Upper lobe of left lung (tissue), 6 donors: ENCODE measurements at regions not wholly inside any gene's neighbourhood (a gene's known extent, or its start where the extent isn't known, plus 50 kb on each side); places are given as distances from the start of the nearest gene placed in this dataset.

ENCODE experiments used
- ATAC-seq, 2 donors: fragments of 200-7000 bp; cut with Tn5 transposase; one replicate each; pipeline ENCODE4 v1.9.1; 2022; ENCODE audit warnings: mild to moderate bottlenecking in 2 of 2, moderate library complexity in 2 of 2; ENCODE audit not compliant: low FRiP score in 2 of 2
- DNase-seq, 2 donors: peaks; one replicate each; pipeline ENCODE4 v3.0.0-alpha.2; 2019 to 2020
- H3K27ac ChIP-seq, 4 donors: fragments of 200-600 bp; sonication (generic); one replicate each; pipeline ENCODE4 v1.5.1; 2016 to 2019
- H3K27me3 ChIP-seq, 4 donors: fragments of 200-600 bp; sonication (generic); one replicate each; pipeline ENCODE4 v1.5.1; 2017 to 2019
- H3K36me3 ChIP-seq, 4 donors: fragments of 200-600 bp; sonication (generic); one replicate each; pipeline ENCODE4 v1.5.1; 2016 to 2019
- H3K4me1 ChIP-seq, 4 donors: fragments of 200-600 bp; sonication (generic); one replicate each; pipeline ENCODE4 v1.5.1; 2018 to 2019
- H3K4me3 ChIP-seq, 4 donors: fragments of 200-600 bp; sonication (generic); one replicate each; pipeline ENCODE4 v1.5.1; 2017 to 2019; ENCODE audit warnings: mild to moderate bottlenecking in 2 of 4, moderate library complexity in 1 of 4
- H3K9me3 ChIP-seq, 4 donors: fragments of 200-600 bp; sonication (generic); one replicate each; pipeline ENCODE4 v1.5.1; 2018 to 2019
- EP300 ChIP-seq, 4 donors: sonication (generic); formaldehyde crosslinking; IDR thresholded peaks; one replicate each; pipeline ENCODE4 v1.5.1; 2017; ENCODE audit warnings: antibody characterized with exemption in 4 of 4, control low read depth in 2 of 4
- POLR2A ChIP-seq, 4 donors: fragments of 450-650 bp; IDR thresholded peaks; one replicate each; pipeline ENCODE4 v1.5.1; 2016 to 2017; ENCODE audit warnings: antibody characterized with exemption in 4 of 4, mild to moderate bottlenecking in 2 of 4
- POLR2AphosphoS5 ChIP-seq, 2 donors: sonication (generic); formaldehyde crosslinking; IDR thresholded peaks; one replicate each; pipeline ENCODE4 v1.5.1; 2017; ENCODE audit warnings: antibody characterized with exemption in 2 of 2
- WGBS, 2 donors: methylation state at CpG; one replicate each; pipeline ENCODE4 v1.1.5; 2017 to 2018; 5-methylcytosine and 5-hydroxymethylcytosine counted together
- TF ChIP-seq, protein P1 (sequence below), 6 experiments: fragments of 450-650 bp in 4 of 6; fragments of 200-600 bp in 2 of 6; sonication (generic) in 2 of 6; IDR thresholded peaks; one replicate each; pipeline ENCODE4 v1.5.1; 2016 to 2019; ENCODE audit warnings: antibody characterized with exemption in 6 of 6
- donor health status: DM: no; HTN: no; CAD: no; lungs with moderate emphysema.
- donor health status: DM: no; HTN: yes; CAD: no; lungs with severe emphysema.

DNA sequence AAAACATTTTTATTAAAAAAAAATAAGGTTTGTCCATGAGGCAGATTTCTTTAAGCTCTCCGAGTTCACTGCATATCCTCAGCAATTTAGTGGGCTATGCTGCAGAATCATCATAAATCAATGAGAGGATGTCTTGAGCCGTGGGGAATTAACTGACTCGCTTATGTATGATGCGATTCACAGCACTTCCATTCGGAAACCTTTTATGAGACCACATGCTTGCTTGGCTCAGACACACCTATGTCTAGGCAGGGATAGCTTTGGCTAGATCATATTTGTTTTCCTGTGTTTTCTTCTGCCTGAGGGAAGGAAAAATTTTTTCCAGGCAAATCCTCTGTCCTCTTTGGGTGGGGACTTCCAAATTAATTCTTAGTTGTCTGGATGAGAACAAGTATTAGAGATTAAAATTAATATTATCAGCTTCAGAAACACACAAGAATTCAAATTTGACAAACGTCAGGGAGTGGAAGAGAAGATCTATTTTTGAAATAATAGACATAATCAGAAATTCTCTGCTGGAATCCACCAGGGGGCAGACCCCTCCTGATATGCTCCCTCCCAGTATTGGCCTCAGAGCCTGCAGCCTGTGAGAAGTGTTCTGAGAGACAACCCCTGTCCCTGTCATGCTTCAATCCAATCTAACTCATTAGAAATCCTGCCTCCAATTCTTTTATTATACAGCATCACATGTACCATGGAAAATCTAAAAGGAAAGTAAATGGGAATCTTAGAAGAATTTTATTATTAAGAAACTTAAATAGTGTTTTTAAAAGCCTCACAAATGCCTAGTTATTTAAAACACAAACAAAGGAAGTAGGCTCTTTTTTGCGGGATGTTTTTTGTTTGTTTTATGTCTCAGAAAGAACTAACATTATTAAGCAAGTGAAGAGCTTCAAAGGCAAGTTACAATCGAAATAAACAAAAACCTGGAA lies 345.1 kb upstream of the TACR3 start:
- TF ChIP-seq, protein P1, sequence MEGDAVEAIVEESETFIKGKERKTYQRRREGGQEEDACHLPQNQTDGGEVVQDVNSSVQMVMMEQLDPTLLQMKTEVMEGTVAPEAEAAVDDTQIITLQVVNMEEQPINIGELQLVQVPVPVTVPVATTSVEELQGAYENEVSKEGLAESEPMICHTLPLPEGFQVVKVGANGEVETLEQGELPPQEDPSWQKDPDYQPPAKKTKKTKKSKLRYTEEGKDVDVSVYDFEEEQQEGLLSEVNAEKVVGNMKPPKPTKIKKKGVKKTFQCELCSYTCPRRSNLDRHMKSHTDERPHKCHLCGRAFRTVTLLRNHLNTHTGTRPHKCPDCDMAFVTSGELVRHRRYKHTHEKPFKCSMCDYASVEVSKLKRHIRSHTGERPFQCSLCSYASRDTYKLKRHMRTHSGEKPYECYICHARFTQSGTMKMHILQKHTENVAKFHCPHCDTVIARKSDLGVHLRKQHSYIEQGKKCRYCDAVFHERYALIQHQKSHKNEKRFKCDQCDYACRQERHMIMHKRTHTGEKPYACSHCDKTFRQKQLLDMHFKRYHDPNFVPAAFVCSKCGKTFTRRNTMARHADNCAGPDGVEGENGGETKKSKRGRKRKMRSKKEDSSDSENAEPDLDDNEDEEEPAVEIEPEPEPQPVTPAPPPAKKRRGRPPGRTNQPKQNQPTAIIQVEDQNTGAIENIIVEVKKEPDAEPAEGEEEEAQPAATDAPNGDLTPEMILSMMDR (IDR thresholded peaks at IDR 0.05) = peak in 5 of 6 experiments; percentile 11 to 43 (median 27)
- no peak for TF ChIP-seq POLR2A (IDR thresholded peaks at IDR 0.05)
- no peak for TF ChIP-seq EP300 (IDR thresholded peaks at IDR 0.05)
- Histone ChIP-seq H3K27me3 (no peaks in the 10 kb centered on the region), H3K27ac (no peak overlapping the region), H3K4me3 (no peak overlapping the region), H3K9me3 (no peaks in the 10 kb centered on the region), H3K36me3 (no peaks in the 10 kb centered on the region), H3K4me1 (no peaks in the 10 kb centered on the region)
- 29 to 34% methylated on average over 8 of the region's 8 CpGs for WGBS, 2 donors
- DNase-seq = peak in 1 of 2 donors; percentile 45
- peak in 1 of 2 donors; percentile 59 for ATAC-seq

DNA sequence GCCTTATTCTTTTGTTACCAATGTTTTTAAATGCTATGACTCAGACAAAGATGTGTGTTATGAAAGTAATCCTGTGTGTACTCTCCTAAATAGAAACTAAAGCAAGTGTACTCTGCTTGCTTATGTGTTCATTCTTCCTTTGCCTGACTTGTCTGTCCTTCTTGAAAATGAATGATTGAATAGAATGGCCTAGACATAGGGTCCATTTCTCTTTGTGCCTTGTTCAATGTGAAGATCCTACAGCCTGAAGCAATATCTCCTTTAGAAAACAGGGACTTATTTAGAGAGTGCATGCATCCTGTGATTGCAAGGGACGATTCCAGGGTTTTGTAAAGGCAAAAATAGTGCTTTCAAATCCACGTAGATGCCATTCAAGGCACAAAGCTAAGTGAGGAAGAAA lies 343.6 kb upstream of the TACR3 start:
- TF ChIP-seq POLR2A (IDR thresholded peaks at IDR 0.05) = no peak
- no peak for TF ChIP-seq POLR2AphosphoS5 (IDR thresholded peaks at IDR 0.05)

DNA sequence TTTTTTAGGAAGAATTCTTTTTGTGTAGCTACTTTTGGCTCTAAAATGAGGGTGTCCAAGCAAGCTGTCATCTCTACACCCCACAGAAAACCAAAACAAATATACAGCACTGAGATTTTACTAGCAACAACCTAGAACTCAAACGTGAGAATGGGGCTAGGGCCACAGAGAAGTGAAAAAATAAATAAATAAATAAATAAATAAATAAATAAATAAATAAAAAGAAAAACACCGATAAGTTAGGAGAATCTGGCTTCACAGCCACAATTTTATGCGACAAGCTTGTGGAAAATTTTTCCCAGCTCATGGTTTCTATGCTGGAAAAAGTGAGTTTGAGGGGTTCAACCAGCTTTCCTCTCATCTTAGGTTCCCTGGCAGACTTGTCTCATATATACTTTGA lies 324.6 kb upstream of the TACR3 start:
- no peak overlapping the region for H3K27ac ChIP-seq
- ATAC-seq (no peak), DNase-seq (no peak)
- no peaks in the 10 kb centered on the region for H3K27me3 ChIP-seq
- WGBS, 2 donors = 67 to 76% methylated on average over 3 of the region's 3 CpGs
- H3K4me1 ChIP-seq = no peaks in the 10 kb centered on the region
- H3K4me3 ChIP-seq = no peak overlapping the region
- no peaks in the 10 kb centered on the region for H3K36me3 ChIP-seq
- no peaks in the 10 kb centered on the region for H3K9me3 ChIP-seq
- no peak for TF ChIP-seq POLR2AphosphoS5 (IDR thresholded peaks at IDR 0.05)
- no peak for TF ChIP-seq EP300 (IDR thresholded peaks at IDR 0.05)
- TF ChIP-seq, protein P1 (IDR thresholded peaks at IDR 0.05) = no peak
- no peak for TF ChIP-seq POLR2A (IDR thresholded peaks at IDR 0.05)

More for the DNA sequence above, 343.6 kb upstream of the TACR3 start:
- WGBS, 2 donors = 74 to 78% methylated on average over 2 of the region's 2 CpGs
- Histone ChIP-seq H3K4me1 (no peaks in the 10 kb centered on the region), H3K36me3 (no peaks in the 10 kb centered on the region), H3K4me3 (no peak overlapping the region), H3K27me3 (no peaks in the 10 kb centered on the region), H3K27ac (no peak overlapping the region), H3K9me3 (no peaks in the 10 kb centered on the region)
- DNase-seq = no peak
- ATAC-seq = no peak

DNA sequence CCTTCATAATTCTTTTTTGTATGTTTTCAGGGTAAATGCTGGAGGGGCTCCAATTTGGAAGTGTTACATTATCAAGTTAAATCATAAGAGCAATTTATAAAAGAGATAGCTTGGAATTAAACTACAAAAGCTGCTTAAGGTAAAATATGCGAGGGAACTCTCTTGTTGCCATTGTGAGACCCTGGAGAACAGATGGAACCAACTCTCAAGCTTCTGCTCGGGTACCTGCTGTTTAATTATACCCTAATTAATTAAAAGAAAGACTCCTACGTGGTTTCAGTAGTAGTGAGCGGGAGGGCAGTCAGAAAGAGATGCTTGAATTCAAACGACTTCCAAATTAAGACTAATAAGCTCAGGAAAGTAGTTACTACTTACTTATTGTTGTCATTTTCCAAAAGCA lies 313.1 kb upstream of the TACR3 start:
- Histone ChIP-seq H3K4me1 (no peaks in the 10 kb centered on the region), H3K9me3 (no peaks in the 10 kb centered on the region), H3K27me3 (no peaks in the 10 kb centered on the region), H3K36me3 (no peaks in the 10 kb centered on the region), H3K4me3 (no peak overlapping the region), H3K27ac (no peak overlapping the region)
- ATAC-seq (no peak), DNase-seq (no peak)
- TF ChIP-seq EP300 (IDR thresholded peaks at IDR 0.05) = no peak
- TF ChIP-seq POLR2AphosphoS5 (IDR thresholded peaks at IDR 0.05) = no peak
- TF ChIP-seq, protein P1 (IDR thresholded peaks at IDR 0.05) = no peak
- TF ChIP-seq POLR2A (IDR thresholded peaks at IDR 0.05) = no peak
- 68 to 75% methylated on average over 5 of the region's 5 CpGs for WGBS, 2 donors

DNA sequence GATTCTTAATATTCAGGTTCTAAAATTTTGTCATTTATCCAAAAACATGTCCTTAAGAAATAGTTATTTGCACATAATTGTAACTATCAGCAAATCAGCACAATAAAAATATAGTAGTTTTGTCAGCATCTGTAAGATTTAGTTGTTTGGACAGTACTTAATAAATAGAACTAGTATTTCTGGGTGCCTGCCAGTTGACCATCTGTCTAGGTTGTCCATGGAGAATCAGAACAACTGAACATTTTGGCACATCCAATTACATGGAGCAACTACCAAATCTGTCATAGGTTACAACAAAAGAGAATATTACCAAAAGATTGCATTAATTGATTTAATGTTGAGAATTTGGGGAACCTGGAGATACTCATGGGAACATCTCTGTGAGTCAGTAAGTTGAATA lies 305.5 kb upstream of the TACR3 start:
- Histone ChIP-seq H3K9me3 (no peaks in the 10 kb centered on the region), H3K4me1 (no peaks in the 10 kb centered on the region), H3K27ac (no peak overlapping the region), H3K4me3 (no peak overlapping the region), H3K27me3 (no peaks in the 10 kb centered on the region), H3K36me3 (no peaks in the 10 kb centered on the region)
- ATAC-seq (no peak), DNase-seq (no peak)
- TF ChIP-seq, protein P1 (IDR thresholded peaks at IDR 0.05) = no peak
- no peak for TF ChIP-seq POLR2AphosphoS5 (IDR thresholded peaks at IDR 0.05)
- no peak for TF ChIP-seq POLR2A (IDR thresholded peaks at IDR 0.05)
- no peak for TF ChIP-seq EP300 (IDR thresholded peaks at IDR 0.05)
